Nephron (organoid): ENCODE measurements at regions not wholly inside any gene's neighbourhood (a gene's known extent, or its start where the extent isn't known, plus 50 kb on each side); places are given as distances from the start of the nearest gene placed in this dataset.
A peak's percentile ranks its signal among the peaks of the same experiment; 100 is the strongest.

Source experiments
- H3K27ac Mint-ChIP-seq, 3 experiments: 2 replicates each; pipeline ENCODE4 v1.8.0; 2020; ENCODE audit warnings: mixed read lengths in 3 of 3, mild to moderate bottlenecking in 2 of 3, moderate library complexity in 1 of 3
- H3K27me3 Mint-ChIP-seq: 2 replicates; pipeline ENCODE4 v1.8.0; 2021; ENCODE audit warnings: low read depth, mild to moderate bottlenecking, moderate library complexity, mixed read lengths
- H3K36me3 Mint-ChIP-seq: 2 replicates; pipeline ENCODE4 v1.8.0; 2020; ENCODE audit warnings: low read depth, mixed read lengths
- H3K4me1 Mint-ChIP-seq: 2 replicates; pipeline ENCODE4 v1.8.0; 2020; ENCODE audit warnings: mixed read lengths
- H3K4me3 Mint-ChIP-seq, 3 experiments: 2 replicates each; pipeline ENCODE4 v1.8.0; 2020; ENCODE audit warnings: mild to moderate bottlenecking in 3 of 3, mixed read lengths in 3 of 3, moderate library complexity in 2 of 3
- H3K9me3 Mint-ChIP-seq: 2 replicates; pipeline ENCODE4 v1.8.0; 2020; ENCODE audit warnings: mixed read lengths
- CTCF ChIP-seq, 3 experiments: fragments of 200-600 bp; sonication (generic); IDR thresholded peaks; one replicate each; pipeline ENCODE4 v1.5.0; 2021; ENCODE audit warnings: antibody characterized with exemption in 3 of 3; ENCODE audit not compliant: unreplicated experiment in 3 of 3

GRCh38 chr9:115395511-115396021 lies 277.6 kb upstream of the TNC start:
- peak overlapping the region; percentile 21 to 58 (median 27) for H3K27ac Mint-ChIP-seq
- no peak for TF ChIP-seq CTCF (IDR thresholded peaks at IDR 0.05; ENCODE audit: unreplicated experiment in 3 of 3)
- H3K36me3 Mint-ChIP-seq = no peaks in the 10 kb centered on the region
- H3K4me3 Mint-ChIP-seq = no peak overlapping the region
- peaks cover 6% of the 10 kb centered on the region for H3K27me3 Mint-ChIP-seq
- H3K4me1 Mint-ChIP-seq = peaks cover 45% of the 10 kb centered on the region
- H3K9me3 Mint-ChIP-seq = no peaks in the 10 kb centered on the region

GRCh38 chr9:115396071-115396529 lies 278.1 kb upstream of the TNC start:
- H3K4me1 Mint-ChIP-seq = peaks cover 47% of the 10 kb centered on the region
- no peak overlapping the region for H3K4me3 Mint-ChIP-seq
- no peaks in the 10 kb centered on the region for H3K36me3 Mint-ChIP-seq
- H3K27ac Mint-ChIP-seq = peak overlapping the region; percentile 16 to 58 (median 27)
- H3K27me3 Mint-ChIP-seq = peaks cover 6% of the 10 kb centered on the region
- no peak for TF ChIP-seq CTCF (IDR thresholded peaks at IDR 0.05; ENCODE audit: unreplicated experiment in 3 of 3)
- H3K9me3 Mint-ChIP-seq = no peaks in the 10 kb centered on the region

GRCh38 chr9:115397591-115398312 lies 279.8 kb upstream of the TNC start:
- no peak overlapping the region for H3K4me3 Mint-ChIP-seq
- no peak for TF ChIP-seq CTCF (IDR thresholded peaks at IDR 0.05; ENCODE audit: unreplicated experiment in 3 of 3)
- no peaks in the 10 kb centered on the region for H3K36me3 Mint-ChIP-seq
- peak overlapping the region in 1 of 3 experiments; percentile 40 for H3K27ac Mint-ChIP-seq
- peaks cover 46% of the 10 kb centered on the region for H3K4me1 Mint-ChIP-seq
- H3K9me3 Mint-ChIP-seq = no peaks in the 10 kb centered on the region
- peaks cover 6% of the 10 kb centered on the region for H3K27me3 Mint-ChIP-seq

- peaks cover 4% of the 10 kb centered on the region for H3K9me3 Mint-ChIP-seq
- H3K36me3 Mint-ChIP-seq = no peaks in the 10 kb centered on the region
- no peak for TF ChIP-seq CTCF (IDR thresholded peaks at IDR 0.05; ENCODE audit: unreplicated experiment in 3 of 3)
- peak overlapping the region in 1 of 3 experiments; percentile 40 for H3K27ac Mint-ChIP-seq
- peaks cover 6% of the 10 kb centered on the region for H3K27me3 Mint-ChIP-seq
- peaks cover 46% of the 10 kb centered on the region for H3K4me1 Mint-ChIP-seq
- H3K4me3 Mint-ChIP-seq = no peak overlapping the region
Observed at GRCh38 chr9:115398313-115398650, 280.3 kb upstream of the TNC start.

GRCh38 chr9:115398996-115399395 lies 281.0 kb upstream of the TNC start:
- Mint-ChIP-seq H3K36me3 (no peaks in the 10 kb centered on the region), H3K4me1 (peaks cover 49% of the 10 kb centered on the region), H3K4me3 (no peak overlapping the region), H3K9me3 (peaks cover 4% of the 10 kb centered on the region), H3K27me3 (peaks cover under 1% of the 10 kb centered on the region), H3K27ac (no peak overlapping the region)
- no peak for TF ChIP-seq CTCF (IDR thresholded peaks at IDR 0.05; ENCODE audit: unreplicated experiment in 3 of 3)

GRCh38 chr9:115400796-115401195 lies 282.8 kb upstream of the TNC start:
- peaks cover 4% of the 10 kb centered on the region for H3K9me3 Mint-ChIP-seq
- H3K4me1 Mint-ChIP-seq = peaks cover 46% of the 10 kb centered on the region
- peak overlapping the region; percentile 38 to 76 (median 73) for H3K27ac Mint-ChIP-seq
- no peaks in the 10 kb centered on the region for H3K36me3 Mint-ChIP-seq
- H3K4me3 Mint-ChIP-seq = no peak overlapping the region
- no peak for TF ChIP-seq CTCF (IDR thresholded peaks at IDR 0.05; ENCODE audit: unreplicated experiment in 3 of 3)
- no peaks in the 10 kb centered on the region for H3K27me3 Mint-ChIP-seq
